GM21786 (cell line): ENCODE measurements at regions not wholly inside any gene's neighbourhood (a gene's known extent, or its start where the extent isn't known, plus 50 kb on each side); places are given as distances from the start of the nearest gene placed in this dataset.

Source experiments
- ATAC-seq: cut with Tn5 transposase; IDR thresholded peaks from one replicate; pipeline ENCODE4 v1.9.1; 2021; ENCODE audit not compliant: unreplicated experiment

DNA sequence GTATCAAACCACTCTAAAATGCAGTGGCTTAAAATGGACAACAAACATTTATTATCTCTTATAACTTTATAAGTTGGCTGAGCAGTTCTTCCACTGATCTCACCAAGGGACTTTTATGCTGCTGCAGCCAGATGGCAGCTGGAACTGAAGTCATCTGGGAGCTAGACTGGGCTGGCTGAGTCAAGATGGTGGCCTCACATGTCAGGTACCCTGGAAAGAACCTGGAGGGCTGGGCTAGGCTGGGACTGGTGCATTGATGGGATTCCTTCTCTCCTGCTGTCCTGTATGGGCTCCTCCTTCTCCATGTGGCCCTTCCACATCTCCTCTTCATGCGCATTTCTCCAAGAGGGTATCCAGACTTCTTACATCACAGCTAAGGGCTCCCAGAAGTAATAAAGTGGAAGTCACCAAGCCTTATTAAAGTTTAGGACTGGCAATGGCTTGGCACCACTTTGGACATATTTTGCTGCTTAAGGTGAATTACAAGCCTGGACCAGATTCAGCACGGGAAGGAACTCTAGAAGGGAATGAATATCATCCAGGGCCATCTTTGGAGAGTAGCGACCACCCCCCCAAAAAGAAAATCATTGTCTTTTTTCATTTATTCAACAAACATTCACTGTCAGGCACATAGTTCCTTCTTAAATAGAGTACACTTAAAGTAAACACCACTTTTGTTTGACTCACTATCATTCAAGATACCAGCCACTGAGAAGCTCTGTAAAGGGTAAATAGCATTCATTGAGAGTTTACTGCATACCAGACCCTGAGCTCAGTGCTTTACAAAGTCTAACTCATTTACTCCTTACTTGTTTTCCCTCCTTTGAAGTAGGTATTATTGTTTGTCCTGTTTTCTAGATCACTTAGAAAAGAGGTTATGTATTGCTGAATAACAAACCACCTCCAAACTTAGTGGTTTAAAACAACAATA lies 138.0 kb downstream of the ZFP36L2 start:
- ATAC-seq = no peak

DNA sequence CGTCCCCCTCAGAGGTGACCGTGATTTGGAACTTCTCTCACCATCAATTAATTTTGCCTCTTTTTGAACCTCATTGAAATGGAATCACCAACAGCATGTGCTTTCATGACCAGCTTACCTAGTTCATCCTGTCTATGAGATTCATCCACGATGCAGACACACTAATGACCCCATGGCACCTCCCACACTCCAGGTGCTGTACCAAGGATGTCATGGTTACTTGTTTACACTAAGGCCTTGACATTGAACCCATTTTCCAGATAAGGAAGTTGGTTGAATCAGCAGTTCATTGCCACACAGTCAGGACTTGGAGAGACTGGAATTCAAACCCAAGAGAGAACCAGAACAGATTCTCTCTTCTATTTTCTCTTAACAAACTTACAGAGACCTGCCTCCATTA lies 139.0 kb downstream of the ZFP36L2 start:
- ATAC-seq = no peak

DNA sequence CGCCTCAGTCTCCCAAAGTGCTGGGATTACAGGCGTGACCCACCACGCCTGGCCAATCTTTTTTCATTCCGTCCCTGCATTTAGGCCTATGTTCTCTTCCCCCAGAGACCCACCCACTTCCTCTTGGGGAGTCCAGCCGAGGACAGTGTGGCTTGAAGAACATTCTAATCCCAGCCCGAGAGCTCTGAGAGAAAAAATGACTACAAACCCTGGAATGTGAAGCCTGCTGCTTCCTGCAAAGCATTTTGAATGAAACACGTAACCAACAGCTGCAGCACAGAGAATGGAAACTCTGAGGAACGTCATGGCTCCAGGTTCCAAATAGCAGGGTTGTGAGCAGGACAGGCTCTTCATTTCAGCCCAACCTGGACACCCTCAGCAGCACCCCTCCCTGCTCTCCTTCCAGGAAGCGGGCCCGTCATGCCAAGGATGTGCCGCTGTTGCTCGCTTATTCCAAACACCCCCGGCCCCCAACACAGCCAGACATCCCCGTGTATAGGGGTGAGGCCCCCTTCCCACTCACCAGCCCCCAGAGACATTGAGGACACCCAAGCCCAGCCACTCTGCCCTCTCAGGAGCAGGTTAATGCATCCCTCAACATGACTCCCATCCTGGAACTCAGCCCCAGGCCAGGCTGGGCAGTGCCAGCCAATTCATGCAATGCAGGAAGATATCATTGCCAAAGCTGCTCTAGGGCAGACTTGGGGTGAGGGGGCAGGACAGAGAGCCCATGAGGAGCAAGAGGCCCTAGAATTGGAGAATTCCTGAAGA lies 139.8 kb downstream of the ZFP36L2 start:
- ATAC-seq = no peak

DNA sequence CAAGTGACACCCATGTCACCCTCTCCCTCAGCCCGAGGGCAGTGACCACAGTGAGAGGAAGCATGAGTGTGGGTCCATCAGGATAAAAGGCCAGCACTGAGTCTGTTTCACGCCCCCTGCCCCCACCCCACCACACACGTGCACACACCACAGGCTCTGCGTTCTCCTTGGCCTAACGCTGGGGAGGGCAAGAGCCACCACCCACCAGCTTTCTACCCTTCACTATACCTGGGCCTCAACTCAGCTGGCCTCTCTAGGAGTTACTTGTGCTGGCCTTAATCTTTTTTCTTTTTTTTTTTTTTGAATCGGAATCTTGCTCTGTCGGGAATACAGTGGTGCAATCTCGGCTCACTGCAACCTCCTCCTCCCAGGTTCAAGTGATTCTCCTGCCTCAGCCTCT lies 140.5 kb downstream of the ZFP36L2 start:
- no peak for ATAC-seq

DNA sequence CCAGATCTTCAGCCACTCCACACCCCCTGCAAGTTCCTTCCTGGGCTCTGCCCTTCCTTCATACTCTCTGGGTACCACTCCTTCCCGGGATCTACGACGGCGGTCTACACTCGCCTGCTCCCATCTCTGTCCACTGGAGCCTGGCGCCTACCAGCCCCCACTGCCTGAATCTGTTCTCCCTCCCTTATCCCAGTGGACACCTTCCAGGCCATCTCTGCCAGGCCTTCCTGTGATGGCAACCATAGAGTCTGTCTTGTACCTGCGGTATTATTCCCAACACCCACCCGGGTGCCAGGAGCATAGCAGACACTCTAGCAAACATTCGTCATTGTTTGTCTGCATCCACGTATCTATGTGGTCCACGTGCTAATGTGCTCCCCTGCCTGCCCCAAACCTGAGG lies 140.9 kb downstream of the ZFP36L2 start:
- ATAC-seq = no peak

DNA sequence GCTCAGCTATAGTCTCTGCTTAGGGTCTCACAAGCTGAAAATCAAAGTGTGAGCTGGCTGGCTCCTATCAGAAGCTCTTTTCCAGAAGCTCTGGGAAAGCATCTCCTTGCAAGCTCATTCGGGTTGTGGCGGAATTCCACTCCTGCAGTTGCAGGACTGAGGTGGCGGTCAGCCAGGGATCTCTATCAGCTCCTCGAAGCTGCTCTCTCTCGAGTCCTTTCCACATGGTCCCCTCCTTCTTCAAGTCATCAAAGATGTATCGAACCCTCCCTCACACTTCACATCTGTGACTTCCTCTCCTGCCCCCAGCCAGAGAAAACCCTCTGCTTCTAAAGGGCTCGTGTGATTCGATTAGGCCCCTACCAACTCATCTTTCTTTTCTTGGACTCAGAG lies 141.7 kb downstream of the ZFP36L2 start:
- ATAC-seq = no peak

DNA sequence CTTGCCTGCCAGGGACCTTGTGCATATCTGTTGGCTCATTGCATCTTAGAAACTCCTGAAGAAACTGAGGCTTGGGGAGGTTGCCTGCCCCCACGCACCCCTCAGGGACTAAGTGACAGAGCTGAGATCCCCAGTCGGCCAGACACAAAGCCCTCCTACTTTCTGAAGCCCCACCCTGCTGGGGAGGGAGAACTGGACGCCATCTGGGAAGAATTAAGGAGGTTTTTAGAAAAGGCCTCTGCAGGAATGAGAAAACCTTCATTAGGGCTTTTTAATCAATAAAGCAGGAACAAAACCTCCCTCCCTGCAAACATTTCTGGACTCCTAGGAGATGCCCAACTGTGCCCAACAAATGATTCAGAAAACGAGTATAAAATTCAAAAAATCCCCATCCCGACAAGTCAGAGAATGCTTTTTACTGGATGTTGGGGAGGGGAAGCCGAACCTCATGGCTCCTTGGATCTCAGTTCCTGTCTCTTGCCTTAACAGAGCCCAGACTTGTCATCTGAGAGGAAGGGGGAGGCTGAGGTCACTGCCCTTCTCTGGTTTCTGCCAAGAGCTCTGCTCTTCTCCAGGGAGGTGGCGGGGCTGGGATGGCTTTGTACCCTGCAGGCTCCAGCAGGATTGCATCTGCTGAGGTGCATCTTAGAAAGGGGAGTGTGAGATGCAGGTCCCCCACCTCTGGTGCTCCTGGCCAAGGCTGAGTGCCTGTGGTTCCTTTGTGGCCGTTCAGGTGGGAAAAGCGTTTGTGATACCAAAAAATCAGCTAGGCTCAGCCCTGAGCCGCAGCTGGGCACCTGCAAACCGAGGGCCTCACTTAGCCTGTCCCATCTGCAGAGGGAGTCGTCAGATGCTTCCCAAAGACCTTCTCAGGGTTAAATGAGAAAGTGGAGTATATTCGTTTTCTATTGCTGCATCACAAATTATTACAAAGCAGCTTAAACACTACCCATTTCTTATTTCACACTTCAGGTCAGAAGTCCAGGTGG lies 142.4 kb downstream of the ZFP36L2 start:
- ATAC-seq = no peak

DNA sequence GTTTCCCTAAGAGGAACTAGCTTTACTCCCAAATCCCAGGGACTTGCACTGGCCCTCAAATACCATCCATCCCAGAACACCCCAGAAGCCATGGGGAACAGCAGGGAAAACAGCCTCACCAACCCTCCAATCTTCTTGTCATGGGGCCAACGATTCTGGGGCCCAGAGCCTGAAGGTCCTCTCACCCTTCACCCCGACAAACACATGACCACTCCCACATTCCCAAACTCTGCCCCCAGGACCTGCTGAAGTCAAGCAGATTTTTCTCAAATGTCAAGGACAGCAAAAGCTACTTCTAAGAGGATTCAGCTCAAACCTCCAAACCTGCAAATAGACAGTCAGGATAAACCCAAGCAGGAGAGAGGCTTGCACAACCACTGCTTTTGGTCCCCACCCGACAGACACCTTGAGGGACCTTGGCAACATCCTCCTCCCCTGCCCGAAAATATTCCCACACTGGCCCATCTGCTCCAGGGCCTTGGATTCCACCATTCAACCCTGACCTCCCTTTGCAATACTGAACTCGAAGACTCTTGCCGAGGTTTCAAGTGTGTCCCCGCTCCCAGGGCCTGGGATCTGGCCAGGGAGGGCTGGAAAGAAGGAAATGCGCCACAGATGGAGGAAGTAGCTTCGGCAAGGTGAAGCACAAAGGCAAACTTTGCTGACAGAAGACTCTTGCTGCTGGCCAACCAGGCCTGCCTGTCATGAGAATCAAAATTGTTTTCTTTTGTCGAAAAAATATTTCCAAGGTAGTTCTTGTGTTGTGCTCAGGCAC lies 143.3 kb downstream of the ZFP36L2 start:
- ATAC-seq = no peak

DNA sequence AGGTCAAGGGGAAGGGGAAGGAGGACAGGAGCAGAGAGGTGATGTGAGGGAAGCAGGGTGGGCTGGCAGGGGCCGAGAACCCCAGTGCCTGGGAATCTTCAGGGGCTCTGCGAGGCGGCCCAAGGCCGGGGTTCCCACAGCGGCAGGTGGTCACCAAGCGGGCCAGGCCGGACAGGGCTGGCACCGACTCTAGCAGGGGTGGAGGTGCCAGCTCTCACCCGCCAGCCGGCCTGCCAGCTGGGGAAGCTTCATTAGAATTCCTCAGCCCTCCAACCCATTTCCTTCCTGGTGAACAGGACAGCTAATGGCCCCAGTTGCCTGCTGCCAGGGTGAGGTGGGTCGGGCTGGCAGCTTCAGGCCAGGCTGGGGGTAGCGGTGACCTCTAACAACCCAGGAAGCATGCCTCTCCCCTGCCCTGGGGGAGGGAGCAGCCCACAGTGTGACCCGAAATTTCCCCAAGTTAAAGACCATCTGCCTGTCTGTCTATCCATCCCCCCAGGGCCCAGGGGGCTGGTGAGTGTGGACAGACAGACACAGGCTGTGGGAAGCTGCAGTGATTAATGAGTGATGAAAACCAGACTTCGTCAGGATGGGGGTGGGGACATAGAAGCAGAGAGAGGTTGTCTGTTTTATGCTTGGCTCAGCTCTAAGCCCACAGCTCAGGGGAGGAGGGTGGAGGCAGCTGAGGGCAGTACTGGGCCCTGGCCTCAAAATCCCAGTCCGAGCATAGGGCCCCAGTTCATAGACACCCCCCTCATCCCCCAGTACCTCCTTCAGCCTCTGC lies 144.1 kb downstream of the ZFP36L2 start:
- ATAC-seq = no peak

DNA sequence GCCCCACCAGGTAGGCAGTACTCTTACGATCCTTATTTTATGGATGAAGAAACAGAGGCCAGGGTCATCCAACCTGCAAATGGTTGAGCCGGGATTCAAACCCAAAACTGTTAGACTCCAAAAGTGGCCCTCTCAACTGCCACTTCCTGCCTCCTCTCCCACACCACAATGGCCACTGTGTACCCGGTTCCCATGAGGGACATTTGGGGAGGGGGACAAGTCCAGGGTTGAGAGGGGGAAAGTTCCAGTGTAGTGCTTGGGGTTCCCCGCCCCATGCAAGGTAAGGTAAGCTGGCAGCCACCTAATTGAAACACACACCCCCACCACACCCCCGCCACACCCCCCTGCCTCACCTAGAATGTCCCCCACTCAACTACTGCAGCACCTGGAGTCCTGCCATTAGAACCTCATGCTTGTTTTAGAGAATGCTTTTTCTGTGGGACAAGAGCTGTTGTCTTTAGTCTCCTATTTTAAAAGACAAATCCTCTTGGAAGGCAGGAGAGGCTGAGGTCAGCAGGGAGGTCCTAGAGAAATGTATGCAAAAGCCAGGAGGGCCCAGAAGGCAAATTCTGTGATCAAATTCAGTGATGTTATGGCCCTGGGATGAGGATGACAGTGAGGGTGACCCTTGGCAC lies 145.2 kb downstream of the ZFP36L2 start:
- ATAC-seq = no peak

DNA sequence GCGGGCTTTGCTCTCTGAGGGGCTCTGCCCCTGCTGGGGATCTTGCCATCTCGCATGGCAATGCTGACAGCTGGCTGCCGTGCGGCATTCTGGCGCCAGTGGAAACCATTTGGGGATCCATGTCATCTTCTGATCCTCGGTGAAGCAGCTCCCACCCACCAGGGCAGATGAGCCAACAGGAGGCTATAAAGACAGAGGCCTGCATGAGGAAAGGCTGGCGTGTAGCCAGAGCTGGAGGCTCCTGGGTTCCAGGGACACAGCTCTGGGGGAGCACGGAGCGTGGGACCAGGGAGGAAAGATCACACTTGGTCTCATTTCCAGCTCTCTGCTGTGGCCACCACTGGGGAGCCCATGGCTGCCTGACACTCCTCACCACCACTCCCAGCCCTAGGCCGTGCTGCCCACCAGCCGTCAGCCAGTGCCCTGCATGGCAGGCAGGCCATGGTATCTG lies 145.8 kb downstream of the ZFP36L2 start:
- no peak for ATAC-seq

DNA sequence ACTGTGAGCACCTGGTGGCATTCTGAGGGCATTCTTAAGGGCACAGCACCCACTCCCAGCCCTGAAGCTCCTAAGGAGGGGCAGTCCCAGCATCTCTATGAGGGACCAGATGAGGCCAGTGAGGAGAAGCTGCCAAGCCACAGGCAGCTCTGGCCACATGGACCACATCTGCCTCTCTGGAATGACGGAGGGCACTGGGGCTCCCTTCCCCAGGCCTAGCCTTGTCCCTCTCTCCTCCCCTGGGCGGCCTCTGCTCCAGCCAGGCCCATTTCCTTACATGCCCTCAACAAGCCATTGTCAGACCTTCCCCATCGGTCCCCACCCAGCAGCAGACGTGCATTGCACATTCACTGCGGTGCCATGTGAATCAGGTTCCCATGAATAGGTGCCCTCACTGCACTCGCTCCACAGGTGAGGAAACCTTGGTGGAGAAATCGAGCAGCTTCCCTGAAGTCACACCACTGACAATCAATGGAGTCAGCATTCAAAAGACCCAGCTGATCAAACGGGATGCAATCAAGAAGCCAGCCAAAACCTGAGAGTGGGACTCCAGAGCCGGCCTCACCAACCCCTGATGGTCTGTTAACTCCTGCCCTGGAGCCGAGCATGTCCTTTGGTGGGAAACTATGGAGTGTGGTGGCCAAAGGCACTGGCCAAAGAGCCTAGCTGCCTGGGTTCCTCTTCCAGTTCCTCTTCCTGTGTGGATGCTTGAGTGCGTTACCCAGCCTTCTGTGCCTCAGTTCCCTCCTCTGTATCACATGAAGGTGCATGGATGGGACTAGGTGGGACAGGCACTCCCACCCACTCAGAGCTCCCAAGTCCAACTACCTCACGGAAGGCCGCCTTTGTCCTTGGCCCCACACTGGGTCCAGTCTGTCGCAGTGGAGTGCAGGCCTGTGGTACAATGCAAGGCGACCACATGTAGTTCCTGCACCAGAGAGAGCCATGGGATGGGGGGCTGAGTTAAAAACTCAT lies 147.3 kb downstream of the ZFP36L2 start:
- ATAC-seq = no peak

DNA sequence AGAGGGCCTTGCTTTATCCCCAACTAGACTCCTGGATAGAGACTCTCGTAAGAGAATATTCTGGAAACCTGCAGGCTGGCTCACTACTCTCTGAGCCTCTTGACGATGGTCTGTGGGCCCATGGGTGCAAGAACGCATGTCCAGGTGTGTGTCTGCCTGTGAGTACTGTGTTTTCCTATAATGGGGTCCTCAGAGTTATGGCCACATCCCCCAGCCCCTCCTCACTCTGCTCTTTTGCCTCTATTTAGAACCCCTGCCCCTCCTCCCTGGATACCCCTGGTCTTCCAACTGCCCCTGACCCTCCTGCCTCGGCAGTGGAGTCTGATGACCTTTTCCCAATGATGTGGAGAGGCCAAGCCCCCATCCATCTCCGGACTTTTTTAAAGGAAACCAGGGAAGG lies 148.1 kb downstream of the ZFP36L2 start:
- no peak for ATAC-seq

DNA sequence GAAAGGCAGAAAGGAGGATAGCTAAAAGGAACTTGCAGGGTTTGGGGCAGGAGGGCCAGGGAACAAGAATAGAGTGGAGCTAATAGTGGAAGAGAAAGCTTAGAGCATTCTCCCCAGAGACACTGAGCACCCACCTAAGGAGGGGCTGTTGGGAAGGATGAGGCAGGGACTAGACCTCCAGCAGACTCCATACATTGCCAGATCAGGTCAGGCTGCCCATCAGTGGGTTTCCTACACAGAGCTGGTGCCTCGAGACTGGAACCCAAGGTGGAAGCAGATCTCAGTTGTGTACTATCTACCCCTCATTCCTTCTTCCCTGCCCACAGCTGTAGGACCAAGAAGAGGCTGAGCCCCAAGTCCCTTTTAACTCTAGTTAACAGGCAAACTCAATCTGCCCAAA lies 148.5 kb downstream of the ZFP36L2 start:
- ATAC-seq = no peak

DNA sequence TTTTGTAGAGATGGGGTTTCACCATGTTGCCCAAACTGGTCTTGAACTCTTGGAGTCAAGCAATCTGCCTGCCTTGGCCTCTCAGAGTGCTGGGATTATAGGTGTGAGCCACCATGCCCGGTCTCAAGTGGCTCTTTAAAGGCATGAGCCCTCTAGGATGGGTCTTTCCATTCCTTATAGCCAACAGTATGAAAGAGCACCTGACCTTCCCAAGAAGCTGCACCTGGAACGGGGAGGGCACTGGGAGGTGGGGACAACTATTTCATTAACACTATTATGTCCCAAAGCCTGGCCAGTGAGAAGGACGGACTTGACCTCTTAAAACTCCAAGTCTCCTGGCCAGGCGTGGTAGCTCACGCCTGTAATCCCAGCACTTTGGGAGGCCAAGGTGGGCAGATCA lies 149.7 kb downstream of the ZFP36L2 start:
- no peak for ATAC-seq

DNA sequence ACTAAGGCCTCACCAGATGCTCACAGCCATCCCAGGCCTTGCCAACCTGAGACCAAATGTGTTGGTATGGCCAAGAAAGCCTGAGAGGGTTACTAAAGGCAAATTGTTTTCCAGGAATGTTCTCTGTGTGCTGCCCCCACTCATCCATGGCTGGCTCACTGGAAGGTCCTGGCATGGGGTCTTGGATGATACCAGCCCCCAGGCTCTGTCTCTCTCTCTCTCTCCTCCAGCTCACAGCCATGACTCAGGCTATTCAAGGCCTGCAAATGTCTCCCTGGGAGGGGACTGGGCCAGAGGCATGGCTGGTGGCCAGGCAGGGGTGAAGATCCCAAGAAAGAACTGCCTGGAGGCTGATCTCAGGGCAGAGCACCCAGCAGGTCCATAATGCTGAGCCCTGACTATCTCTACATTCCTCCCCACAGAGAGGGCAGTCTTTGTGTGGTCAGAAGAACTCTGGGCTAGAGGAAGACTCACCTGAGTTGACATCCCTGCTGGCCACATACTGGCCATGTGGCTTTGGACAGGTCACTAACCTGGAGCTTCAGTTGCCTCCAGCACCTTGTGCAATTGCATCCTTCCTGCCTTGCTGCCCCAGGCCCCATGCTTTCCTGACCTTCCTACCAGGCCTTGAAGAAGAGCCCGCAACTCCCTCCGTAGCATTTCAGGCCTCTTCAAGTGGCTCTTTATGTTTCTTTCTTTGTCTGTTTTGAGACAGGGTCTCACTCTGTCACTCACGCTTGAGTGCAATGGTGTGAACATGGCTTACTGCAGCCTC lies 150.4 kb downstream of the ZFP36L2 start:
- ATAC-seq = no peak

DNA sequence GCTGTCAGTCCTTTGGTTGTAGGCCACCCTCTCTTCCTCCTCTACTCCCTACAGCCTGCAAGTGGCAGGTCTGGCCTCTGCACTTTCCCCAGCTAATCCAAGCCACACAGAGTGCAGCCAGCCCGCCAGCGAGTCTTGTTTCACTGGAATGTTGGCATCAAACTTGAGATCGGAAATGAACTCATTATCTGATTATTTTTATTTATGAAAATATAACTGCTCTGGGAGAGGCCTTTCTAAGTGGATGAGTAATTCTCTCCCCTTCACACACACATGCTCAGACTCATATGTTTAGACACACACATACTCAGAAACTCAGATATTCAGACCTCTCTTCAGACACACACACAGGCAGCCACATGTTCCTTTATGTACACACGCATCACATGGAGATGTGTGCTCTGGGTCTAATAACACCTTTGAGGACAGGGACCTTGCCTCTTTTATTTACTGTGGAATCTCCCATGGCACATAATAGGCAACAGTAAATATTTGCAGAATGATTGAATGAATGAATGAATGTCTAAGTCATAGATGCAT lies 151.3 kb downstream of the ZFP36L2 start:
- ATAC-seq = no peak
